HPDE6-E6E7 (cell line): ENCODE measurements at regions not wholly inside any gene's neighbourhood (a gene's known extent, or its start where the extent isn't known, plus 50 kb on each side); places are given as distances from the start of the nearest gene placed in this dataset.

Experiments
- DNase-seq: peaks from one replicate; pipeline ENCODE4 v3.0.0; 2011; ENCODE audit warnings: missing footprints; ENCODE audit errors: extremely low spot score

- DNase-seq, result no peak
Observed at GRCh38 chr6:14455876-14456648, 338.5 kb downstream of the CD83 start.

DNA sequence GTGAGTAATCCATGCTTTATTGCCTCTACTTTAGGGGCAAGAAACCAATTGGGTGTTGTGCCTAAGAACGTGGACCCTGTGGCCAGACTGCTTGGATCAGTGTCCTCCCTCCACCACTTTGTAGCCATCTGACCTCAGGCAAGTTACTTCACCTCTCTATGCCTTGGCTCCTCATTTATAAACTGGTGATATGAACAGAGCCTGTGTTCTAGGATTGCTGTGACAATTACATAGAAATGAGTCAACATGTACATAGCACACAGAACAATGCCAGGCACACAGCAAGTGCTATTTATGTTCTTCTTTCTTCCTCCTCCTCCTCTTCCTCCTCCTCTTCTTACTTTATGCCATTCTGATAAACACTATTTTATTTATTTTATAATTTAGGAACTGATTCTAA, 339.4 kb downstream of the CD83 start:
- DNase-seq, result no peak

DNA sequence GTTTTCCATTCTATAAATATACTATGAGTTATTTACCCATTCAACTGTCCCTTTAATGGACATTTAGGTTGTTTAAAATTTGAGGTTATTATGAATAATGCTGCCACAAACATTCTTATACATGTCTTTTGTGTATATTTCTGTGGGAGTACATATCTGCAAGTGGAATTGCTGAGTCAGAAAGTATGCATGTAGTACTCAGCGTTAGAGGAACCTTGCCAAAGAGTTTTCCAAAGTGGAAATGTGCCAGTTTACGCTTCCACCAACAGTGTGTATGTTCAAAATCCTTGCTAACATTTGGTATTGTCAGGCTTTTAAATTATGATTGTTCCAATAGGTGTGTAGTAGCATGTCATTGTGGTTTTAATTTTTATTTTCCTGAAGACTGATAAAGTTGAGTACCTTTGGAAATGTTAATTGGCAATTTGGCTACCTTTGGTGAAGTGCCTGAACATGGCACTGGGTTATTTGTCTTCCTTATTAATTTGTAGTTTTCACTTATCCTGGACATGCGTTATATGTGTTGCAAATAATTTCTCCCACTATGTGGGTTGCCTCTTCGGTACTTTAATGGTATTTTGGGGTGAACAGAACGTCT, 341.2 kb downstream of the CD83 start:
- DNase-seq, result no peak

DNA sequence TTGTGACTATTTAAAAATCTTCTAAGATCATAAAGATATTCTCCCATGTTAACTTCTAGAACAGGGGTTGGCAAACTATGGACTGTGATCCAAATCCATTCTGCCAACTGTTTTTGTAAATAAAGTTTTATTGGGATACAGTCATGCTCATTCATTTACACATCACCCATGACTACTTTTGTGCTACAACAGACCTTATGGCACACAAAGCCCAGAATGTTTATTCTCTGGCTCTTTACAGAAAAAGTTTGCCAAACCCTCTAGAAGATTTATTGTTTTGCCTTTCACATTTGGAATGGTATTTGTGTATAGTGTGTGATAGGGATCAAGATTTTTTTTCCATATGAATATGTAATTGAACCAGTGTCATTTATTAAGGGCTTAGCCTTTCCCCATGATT, 341.7 kb downstream of the CD83 start:
- DNase-seq, result no peak

- DNase-seq, result no peak
Observed at GRCh38 chr6:14460556-14460955, 343.0 kb downstream of the CD83 start.

- no peak for DNase-seq
Observed at GRCh38 chr6:14462135-14462534, 344.6 kb downstream of the CD83 start.

- no peak for DNase-seq
Observed at GRCh38 chr6:14462566-14462965, 345.0 kb downstream of the CD83 start.

DNA sequence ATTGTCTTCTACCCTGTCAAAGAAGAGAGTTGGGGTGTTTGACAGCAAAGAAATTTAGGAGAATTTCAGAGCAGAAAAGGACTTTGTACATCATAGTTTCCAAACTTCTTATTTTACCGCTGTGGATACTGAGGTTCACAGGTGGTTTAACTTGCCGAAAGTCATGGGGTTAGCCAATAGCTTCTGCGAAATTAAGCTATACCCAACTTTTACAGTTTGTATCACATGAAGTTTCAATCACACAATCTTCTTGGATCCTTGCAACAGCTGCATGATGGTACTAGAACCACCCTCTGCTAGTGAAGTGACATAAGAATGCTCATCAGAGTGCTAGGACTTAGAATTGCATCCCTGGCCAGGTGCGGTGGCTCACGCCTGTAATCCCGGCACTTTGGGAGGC, 345.5 kb downstream of the CD83 start:
- no peak for DNase-seq

DNA sequence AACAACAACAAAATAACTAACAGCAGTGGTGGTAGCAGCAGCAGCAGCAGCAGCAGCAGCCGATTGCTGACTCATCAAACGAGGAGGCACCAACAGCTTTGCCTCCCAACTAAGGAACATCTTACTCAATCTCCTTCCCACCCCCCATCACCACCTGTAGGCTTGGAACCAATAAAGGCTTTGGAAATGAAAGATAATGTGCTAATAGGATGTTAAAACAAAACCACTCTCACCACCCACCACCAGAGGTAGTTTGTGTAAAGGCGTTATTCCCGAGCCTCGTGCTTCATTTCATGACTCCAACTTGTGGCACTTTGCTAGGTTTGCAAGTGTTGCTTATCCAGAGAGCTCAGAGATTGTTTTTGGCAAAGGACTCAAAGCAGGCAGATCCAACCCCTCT, 346.5 kb downstream of the CD83 start:
- no peak for DNase-seq

GRCh38 chr6:14464716-14465115, 347.1 kb downstream of the CD83 start:
- DNase-seq, result no peak

DNA sequence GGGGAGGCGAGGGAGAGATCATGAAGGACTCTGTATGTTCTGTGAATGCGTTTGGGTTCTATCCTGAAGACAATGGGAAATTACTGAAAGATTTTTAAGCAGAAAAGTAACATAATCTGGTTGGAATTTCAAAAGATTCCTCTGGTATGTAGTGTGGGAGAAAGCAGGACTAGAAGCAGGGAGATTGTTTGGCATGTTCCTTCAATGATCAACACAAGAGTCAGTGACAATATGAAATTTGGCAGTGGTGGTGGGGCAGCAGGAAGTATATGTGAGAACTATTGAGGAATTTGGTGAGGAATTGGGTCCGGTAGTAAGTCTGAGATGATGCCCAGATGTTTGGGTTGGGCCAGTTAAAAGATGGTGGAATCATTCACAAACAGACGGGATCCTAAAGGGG, 348.7 kb downstream of the CD83 start:
- DNase-seq, result no peak

DNA sequence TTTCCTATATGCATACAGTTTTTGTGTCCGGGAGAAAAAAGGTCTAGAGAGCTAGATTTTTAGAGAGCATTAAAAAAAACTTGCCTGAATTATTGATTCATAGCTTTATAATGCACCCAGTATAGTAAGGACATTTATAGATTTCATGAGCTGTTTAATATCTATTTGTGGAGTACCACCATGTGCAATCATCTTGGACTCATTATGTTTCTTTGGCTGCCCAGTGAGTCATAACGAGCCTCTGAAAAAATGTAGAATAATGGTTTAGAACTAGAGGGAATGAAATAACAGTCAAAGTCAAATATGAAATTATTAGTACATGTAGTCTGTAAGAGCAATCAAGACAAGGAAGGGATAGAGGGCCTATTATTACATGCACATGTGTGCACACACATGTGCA, 350.0 kb downstream of the CD83 start:
- no peak for DNase-seq

GRCh38 chr6:14468647-14469321, 351.2 kb downstream of the CD83 start:
- no peak for DNase-seq

DNA sequence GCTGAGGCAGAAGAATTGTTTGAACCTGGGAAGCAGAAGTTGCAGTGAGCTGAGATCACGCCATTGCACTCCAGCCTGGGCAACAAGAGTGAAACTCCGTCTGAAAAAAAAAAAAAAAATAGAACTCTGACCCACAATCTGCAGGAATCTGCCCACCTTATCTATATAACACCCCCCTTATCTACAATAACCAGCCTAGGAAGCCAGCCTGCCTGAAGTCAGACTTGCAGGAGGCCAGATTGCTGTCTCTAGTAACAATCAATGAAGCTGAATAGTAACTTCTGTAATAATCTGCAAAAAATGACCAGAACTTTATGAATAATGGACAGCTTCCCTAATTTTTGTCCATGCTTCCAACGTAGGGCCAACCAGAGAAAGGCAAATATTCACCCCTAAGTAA, 352.5 kb downstream of the CD83 start:
- DNase-seq, result no peak

DNA sequence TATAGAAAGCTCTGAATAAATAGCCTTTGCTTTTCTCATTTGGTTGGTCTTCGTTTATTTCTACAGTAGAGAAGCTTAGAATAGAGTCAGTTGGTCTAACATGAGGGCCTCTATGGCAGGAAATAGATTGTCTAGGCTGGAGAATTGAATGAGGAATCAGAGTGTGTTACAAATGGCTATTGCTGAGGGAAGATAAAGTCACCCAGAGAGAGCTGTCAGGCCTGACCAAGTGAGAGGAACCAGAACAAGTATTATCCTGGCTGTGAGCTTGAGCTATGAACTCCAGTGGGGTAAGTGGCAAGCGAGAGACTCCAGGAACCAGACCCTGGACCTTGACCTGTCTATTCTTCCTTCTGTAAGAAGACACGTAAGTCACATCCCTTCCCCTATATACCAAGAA, 353.1 kb downstream of the CD83 start:
- no peak for DNase-seq

DNA sequence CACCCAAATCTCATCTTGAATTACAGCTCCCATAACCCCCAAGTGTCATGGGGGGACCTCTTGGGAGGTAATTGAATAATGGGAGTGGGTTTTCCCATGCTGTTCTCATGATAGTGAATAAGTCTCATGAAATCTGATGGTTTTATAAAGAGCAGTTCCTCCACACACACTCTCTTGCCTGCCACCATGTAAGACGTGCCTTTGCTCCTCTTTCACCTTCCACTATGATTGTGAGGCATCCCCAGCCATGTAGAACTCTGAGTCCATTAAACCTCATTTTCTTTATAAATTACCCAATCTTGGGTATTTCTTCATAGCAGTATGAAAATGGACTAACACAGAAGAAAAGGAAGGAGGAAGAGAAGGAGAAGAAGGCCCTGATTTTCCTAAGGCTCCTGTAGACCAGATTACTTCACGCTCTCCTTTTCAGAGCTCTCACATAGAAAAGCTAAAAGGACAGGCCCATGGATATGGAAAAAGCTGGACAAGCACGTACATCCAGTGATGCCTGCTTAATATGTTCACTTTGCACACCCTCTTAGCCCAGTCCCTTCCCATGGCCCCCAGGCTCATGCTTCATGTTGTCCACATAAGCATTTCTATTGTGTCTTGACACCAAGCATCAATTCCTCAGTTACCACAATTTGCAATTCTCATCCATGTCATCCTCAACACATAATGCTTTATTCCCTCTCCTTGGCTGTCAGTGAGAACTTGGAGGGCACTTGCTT, 354.8 kb downstream of the CD83 start:
- no peak for DNase-seq

- DNase-seq, result no peak
Observed at GRCh38 chr6:14472986-14473337, 355.4 kb downstream of the CD83 start.

GRCh38 chr6:14474816-14475215, 357.2 kb downstream of the CD83 start:
- DNase-seq, result no peak

GRCh38 chr6:14475306-14475705, 357.7 kb downstream of the CD83 start:
- no peak for DNase-seq

GRCh38 chr6:14476793-14477531, 359.4 kb downstream of the CD83 start:
- no peak for DNase-seq

GRCh38 chr6:14477559-14477958, 360.0 kb downstream of the CD83 start:
- DNase-seq, result no peak
